ENCODE measurements at regions not wholly inside any gene's neighbourhood (a gene's known extent, or its start where the extent isn't known, plus 50 kb on each side); places are given as distances from the start of the nearest gene placed in this dataset.

- no peak for TF ChIP-seq POLR2A (IDR thresholded peaks at IDR 0.05; ENCODE audit: low read depth, low read length)
- TF ChIP-seq POLR2AphosphoS5 (IDR thresholded peaks at IDR 0.05; ENCODE audit: low read depth, low read length): no peak
- no peak for TF ChIP-seq TAF1 (IDR thresholded peaks at IDR 0.05; ENCODE audit: low read depth, low read length)
- no peak for TF ChIP-seq POU2F2 (IDR thresholded peaks at IDR 0.05; ENCODE audit: low read depth, low read length)
- no peak for TF ChIP-seq SPI1 (IDR thresholded peaks at IDR 0.05; ENCODE audit: low read depth, low read length)
Observed at GRCh38 chr7:46658281-46658680, 737.2 kb upstream of the IGFBP3 start.
